Osteocyte (in vitro differentiated cells): ENCODE measurements at regions not wholly inside any gene's neighbourhood (a gene's known extent, or its start where the extent isn't known, plus 50 kb on each side); places are given as distances from the start of the nearest gene placed in this dataset.

ENCODE experiments used
- DNase-seq: peaks from one replicate; pipeline ENCODE4 v3.0.0; 2021; ENCODE audit warnings: mixed read lengths; ENCODE audit not compliant: unreplicated experiment; ENCODE audit errors: extremely low spot score
- H3K27ac Mint-ChIP-seq: one replicate; pipeline ENCODE4 v1.8.0; 2021; ENCODE audit warnings: mild to moderate bottlenecking, mixed read lengths; ENCODE audit not compliant: unreplicated experiment
- H3K27me3 Mint-ChIP-seq: one replicate; pipeline ENCODE4 v1.8.0; 2021; ENCODE audit warnings: mixed read lengths; ENCODE audit not compliant: unreplicated experiment
- H3K36me3 Mint-ChIP-seq: one replicate; pipeline ENCODE4 v1.8.0; 2021; ENCODE audit warnings: mixed read lengths; ENCODE audit not compliant: unreplicated experiment
- H3K4me1 Mint-ChIP-seq: one replicate; pipeline ENCODE4 v1.8.0; 2021; ENCODE audit warnings: mixed read lengths; ENCODE audit not compliant: unreplicated experiment
- H3K4me3 Mint-ChIP-seq: one replicate; pipeline ENCODE4 v1.8.0; 2021; ENCODE audit warnings: mild to moderate bottlenecking, moderate library complexity, mixed read lengths; ENCODE audit not compliant: unreplicated experiment
- H3K9me3 Mint-ChIP-seq: one replicate; pipeline ENCODE4 v1.8.0; 2021; ENCODE audit warnings: mixed read lengths; ENCODE audit not compliant: unreplicated experiment
- CTCF ChIP-seq: fragments of 200-600 bp; sonication (generic); IDR thresholded peaks from 2 replicates; pipeline ENCODE4 v1.5.0; 2021; ENCODE audit warnings: antibody characterized with exemption, mild to moderate bottlenecking, moderate library complexity

GRCh38 chr5:171568389-171568788 is 148.9 kb downstream of the FGF18 start:
- H3K4me3 Mint-ChIP-seq, result no peak overlapping the region
- peaks cover 14% of the 10 kb centered on the region for H3K27me3 Mint-ChIP-seq
- no peak overlapping the region for H3K27ac Mint-ChIP-seq
- TF ChIP-seq CTCF, result no peak
- peaks cover 20% of the 10 kb centered on the region for H3K9me3 Mint-ChIP-seq
- peaks cover 6% of the 10 kb centered on the region for H3K36me3 Mint-ChIP-seq
- DNase-seq, result no peak
- peaks cover 6% of the 10 kb centered on the region for H3K4me1 Mint-ChIP-seq

- Mint-ChIP-seq H3K36me3 (peaks cover 6% of the 10 kb centered on the region), H3K4me1 (peaks cover 6% of the 10 kb centered on the region), H3K27ac (no peak overlapping the region), H3K27me3 (peaks cover 14% of the 10 kb centered on the region), H3K9me3 (peaks cover 20% of the 10 kb centered on the region), H3K4me3 (no peak overlapping the region)
- no peak for DNase-seq
- no peak for TF ChIP-seq CTCF
Observed at GRCh38 chr5:171569065-171569712, 149.7 kb downstream of the FGF18 start.

- Mint-ChIP-seq H3K27ac (no peak overlapping the region), H3K27me3 (peaks cover 16% of the 10 kb centered on the region), H3K4me1 (peaks cover 6% of the 10 kb centered on the region), H3K9me3 (peaks cover 20% of the 10 kb centered on the region), H3K36me3 (peaks cover 6% of the 10 kb centered on the region), H3K4me3 (no peak overlapping the region)
- DNase-seq, result no peak
- TF ChIP-seq CTCF, result no peak
Observed at GRCh38 chr5:171570244-171570825, 150.9 kb downstream of the FGF18 start.

GRCh38 chr5:171571663-171572062 is 152.2 kb downstream of the FGF18 start:
- Mint-ChIP-seq H3K4me1 (peaks cover 6% of the 10 kb centered on the region), H3K4me3 (no peak overlapping the region), H3K27ac (no peak overlapping the region), H3K9me3 (peaks cover 24% of the 10 kb centered on the region), H3K36me3 (peaks cover 6% of the 10 kb centered on the region), H3K27me3 (peaks cover 24% of the 10 kb centered on the region)
- no peak for DNase-seq
- TF ChIP-seq CTCF, result no peak

- Mint-ChIP-seq H3K9me3 (peaks cover 17% of the 10 kb centered on the region), H3K4me3 (no peak overlapping the region), H3K27ac (no peak overlapping the region), H3K36me3 (peaks cover 6% of the 10 kb centered on the region), H3K4me1 (peaks cover 6% of the 10 kb centered on the region), H3K27me3 (peaks cover 21% of the 10 kb centered on the region)
- TF ChIP-seq CTCF, result no peak
- DNase-seq, result no peak
Observed at GRCh38 chr5:171573021-171573420, 153.6 kb downstream of the FGF18 start.
